HepG2 (cell line): ENCODE measurements at regions not wholly inside any gene's neighbourhood (a gene's known extent, or its start where the extent isn't known, plus 50 kb on each side); places are given as distances from the start of the nearest gene placed in this dataset.

Source experiments
- ATAC-seq: fragments of 200-7000 bp; cut with Tn5 transposase; 3 replicates; pipeline ENCODE4 v1.9.1; 2020; ENCODE audit warnings: mild to moderate bottlenecking, moderate library complexity
- BruUV-seq: library from RNA; stranded (reverse); fragments of 400-500 nt; replicated peaks from 2 replicates; lab custom pipeline; 2021; lab: Mats Ljungman, UMichigan
- CTCF ChIA-PET: fragments of 300-600 bp; formaldehyde crosslinking; extraction: SDS; loops from one replicate; lab custom pipeline; 2021; ENCODE audit warnings: low total read pairs, inconsistent platforms, low intra/inter-chr PET ratio; lab: Yijun Ruan, JAX
- POLR2A ChIA-PET: fragments of 350-600 bp; sonication (Branson Sonifier 250); formaldehyde crosslinking; loops from one replicate; lab custom pipeline; 2020; ENCODE audit warnings: antibody characterized with exemption, inconsistent platforms; lab: Yijun Ruan, JAX
- DNase-seq: peaks from one replicate; pipeline ENCODE4 v3.0.0-alpha.2; 2015; ENCODE audit warnings: low spot score
- FAIRE-seq: peaks from 3 replicates; lab custom pipeline; 2011; peaks lifted over from hg19 to GRCh38; lab: Jason Lieb, UNC
- H2AFZ ChIP-seq: one replicate; pipeline ENCODE4 v1.6.1; 2011; ENCODE audit warnings: low read length, inconsistent platforms
- H3K27ac ChIP-seq: fragments of 300-600 bp; 3 replicates; pipeline ENCODE4 v1.8.0; 2011; ENCODE audit warnings: mixed run types, mild to moderate bottlenecking, mixed read lengths, low read length, inconsistent platforms; ENCODE audit not compliant: insufficient read depth; ENCODE audit errors: extremely low read length
- H3K27me3 ChIP-seq, 2 experiments: fragments of 200-600 bp in 1 of 2; 2 replicates in 1 of 2; 3 replicates in 1 of 2; pipeline versions ENCODE4 v1.6.0 to v1.8.0; 2011; ENCODE audit warnings: low read length in 2 of 2, mild to moderate bottlenecking in 2 of 2, moderate library complexity in 2 of 2, inconsistent platforms in 1 of 2; ENCODE audit not compliant: insufficient read depth in 2 of 2, control insufficient read depth in 1 of 2
- H3K36me3 ChIP-seq, 2 experiments: fragments of 200-600 bp in 1 of 2; replicated peaks in 1 of 2; 2 replicates in 1 of 2; 3 replicates in 1 of 2; pipeline versions ENCODE4 v1.5.1 to v1.8.0; 2011; ENCODE audit warnings: low read length in 2 of 2, inconsistent platforms in 1 of 2; ENCODE audit not compliant: insufficient read depth in 2 of 2, control insufficient read depth in 1 of 2
- H3K4me1 ChIP-seq: 2 replicates; pipeline ENCODE4 v1.5.1; 2012; ENCODE audit warnings: low read length, inconsistent platforms; ENCODE audit not compliant: insufficient read depth
- H3K4me2 ChIP-seq: 2 replicates; pipeline ENCODE4 v1.6.0; 2011; ENCODE audit warnings: low read depth, low read length, inconsistent platforms
- H3K4me3 ChIP-seq, 3 experiments: fragments of 200-600 bp in 1 of 3; sonication (generic), shearing (Covaris generic) in 1 of 3; replicated peaks in 1 of 3; 2 replicates each; pipeline ENCODE4 v1.5.1; 2011 to 2016; ENCODE audit warnings: low read length in 3 of 3, inconsistent platforms in 2 of 3, low read depth in 2 of 3, mild to moderate bottlenecking in 2 of 3, control low read depth in 1 of 3, mixed read lengths in 1 of 3; ENCODE audit not compliant: insufficient read depth in 1 of 3
- H3K79me2 ChIP-seq: one replicate; pipeline ENCODE4 v1.6.1; 2011; ENCODE audit warnings: low read length, inconsistent platforms; ENCODE audit not compliant: insufficient read depth
- H3K9ac ChIP-seq: 2 replicates; pipeline ENCODE4 v1.6.0; 2011; ENCODE audit warnings: mild to moderate bottlenecking, low read depth, low read length, inconsistent platforms; ENCODE audit not compliant: insufficient read depth
- H3K9me3 ChIP-seq: 2 replicates; pipeline ENCODE4 v1.5.1; 2012; ENCODE audit warnings: mild to moderate bottlenecking, low read length
- H4K20me1 ChIP-seq: 2 replicates; pipeline ENCODE4 v1.6.0; 2011; ENCODE audit warnings: inconsistent platforms, mild to moderate bottlenecking, low read length, moderate library complexity; ENCODE audit not compliant: insufficient read depth
- CBX1 ChIP-seq: IDR thresholded peaks from one replicate; pipeline ENCODE4 v1.6.1; 2016; ENCODE audit warnings: antibody characterized with exemption, low read depth
- DR1 ChIP-seq: sonication (generic); formaldehyde crosslinking; IDR thresholded peaks from 2 replicates; pipeline ENCODE4 v1.8.0; 2021; ENCODE audit warnings: mild to moderate bottlenecking, missing genetic modification reagents, inconsistent platforms
- HNRNPUL1 ChIP-seq: fragments of 200-400 bp; formaldehyde crosslinking; IDR thresholded peaks from 2 replicates; pipeline ENCODE4 v1.6.1; 2017; ENCODE audit warnings: low read depth, mild to moderate bottlenecking, low read length, moderate library complexity
- KDM5B ChIP-seq: sonication (generic); formaldehyde crosslinking; IDR thresholded peaks from 2 replicates; pipeline ENCODE4 v1.4.0; 2020; ENCODE audit warnings: missing genetic modification reagents, mild to moderate bottlenecking, borderline replicate concordance
- KDM6A ChIP-seq: IDR thresholded peaks from 2 replicates; pipeline ENCODE4 v1.6.1; 2016; ENCODE audit warnings: low read depth
- MIXL1 ChIP-seq: IDR thresholded peaks from 2 replicates; pipeline ENCODE4 v1.6.1; 2016
- MTA3 ChIP-seq: sonication (generic); formaldehyde crosslinking; IDR thresholded peaks from 2 replicates; pipeline ENCODE4 v1.4.0; 2020; ENCODE audit warnings: missing genetic modification reagents
- PHF20 ChIP-seq: sonication (generic); formaldehyde crosslinking; IDR thresholded peaks from 2 replicates; pipeline ENCODE4 v1.5.0; 2020; ENCODE audit warnings: mild to moderate bottlenecking, missing genetic modification reagents
- RFX3 ChIP-seq: IDR thresholded peaks from 2 replicates; pipeline ENCODE4 v1.6.1; 2016; ENCODE audit warnings: missing biosample characterization, missing genetic modification reagents
- RNF2 ChIP-seq: fragments of 450-650 bp; conservative IDR thresholded peaks from 2 replicates; pipeline ENCODE4 v1.6.1; 2016; ENCODE audit warnings: low read depth
- SPEN ChIP-seq: sonication (generic); formaldehyde crosslinking; IDR thresholded peaks from 2 replicates; pipeline ENCODE4 v1.5.1; 2020; ENCODE audit warnings: low read depth, mild to moderate bottlenecking, missing genetic modification reagents
- TAF1 ChIP-seq: sonication (generic); formaldehyde crosslinking; IDR thresholded peaks from 2 replicates; pipeline ENCODE4 v1.4.0; 2020; ENCODE audit warnings: missing genetic modification reagents
- ZNF143 ChIP-seq: sonication (generic); formaldehyde crosslinking; IDR thresholded peaks from 2 replicates; pipeline ENCODE4 v1.4.0; 2020; ENCODE audit warnings: missing genetic modification reagents
- ZNF256 ChIP-seq: sonication (generic); formaldehyde crosslinking; conservative IDR thresholded peaks from 2 replicates; pipeline ENCODE4 v1.4.0; 2020; ENCODE audit warnings: missing genetic modification reagents
- ZNF354B ChIP-seq: sonication (generic); formaldehyde crosslinking; IDR thresholded peaks from 2 replicates; pipeline ENCODE4 v1.8.0; 2022; ENCODE audit warnings: mild to moderate bottlenecking, missing genetic modification reagents
- ZNF567 ChIP-seq: sonication (generic); formaldehyde crosslinking; IDR thresholded peaks from 2 replicates; pipeline ENCODE4 v1.8.1; 2023; ENCODE audit warnings: mild to moderate bottlenecking, missing genetic modification reagents, borderline replicate concordance
- ZNF607 ChIP-seq: sonication (generic); formaldehyde crosslinking; IDR thresholded peaks from 2 replicates; pipeline ENCODE4 v1.5.1; 2020; ENCODE audit warnings: missing genetic modification reagents, mild to moderate bottlenecking, borderline replicate concordance
- ZNF678 ChIP-seq: sonication (generic); formaldehyde crosslinking; IDR thresholded peaks from 2 replicates; pipeline ENCODE4 v1.4.0; 2020; ENCODE audit warnings: mild to moderate bottlenecking, missing genetic modification reagents
- ZSCAN22 ChIP-seq: sonication (generic); formaldehyde crosslinking; IDR thresholded peaks from 2 replicates; pipeline ENCODE4 v1.4.0; 2020; ENCODE audit warnings: mild to moderate bottlenecking, missing genetic modification reagents
- ZSCAN9 ChIP-seq: IDR thresholded peaks from 2 replicates; pipeline ENCODE4 v1.6.1; 2016; ENCODE audit warnings: borderline replicate concordance
- WGBS: methylation state at CpG from one replicate; pipeline ENCODE4 v1.1.6; 2017; ENCODE audit warnings: low lambda C conversion rate; 5-methylcytosine and 5-hydroxymethylcytosine counted together
- in situ Hi-C: cut with HindIII; loops from 2 replicates; pipeline ENCODE4 v1.10.0; 2017; ENCODE audit warnings: low pct_unique_long_range_greater_than_20kb; ENCODE audit not compliant: extremely low pct_ligation_motif_present
- intact Hi-C: fragments of 100-400 bp; cut with micrococcal nuclease; formaldehyde crosslinking; loops from one replicate; pipeline ENCODE4 v1.10.0; 2022; ENCODE audit not compliant: unreplicated experiment
- TF ChIP-seq, protein P1 (sequence below): sonication (generic); formaldehyde crosslinking; IDR thresholded peaks from 2 replicates; pipeline ENCODE4 v1.5.0; 2020; ENCODE audit warnings: missing genetic modification reagents, mild to moderate bottlenecking, borderline replicate concordance
- TF ChIP-seq, protein P2 (sequence below): sonication (generic); formaldehyde crosslinking; IDR thresholded peaks from 2 replicates; pipeline ENCODE4 v1.4.0; 2020; ENCODE audit warnings: mild to moderate bottlenecking, missing genetic modification reagents
- TF ChIP-seq, protein P3 (sequence below): IDR thresholded peaks from 2 replicates; pipeline ENCODE4 v1.6.1; 2016; ENCODE audit warnings: missing compliant biosample characterization, missing genetic modification reagents, borderline replicate concordance

DNA sequence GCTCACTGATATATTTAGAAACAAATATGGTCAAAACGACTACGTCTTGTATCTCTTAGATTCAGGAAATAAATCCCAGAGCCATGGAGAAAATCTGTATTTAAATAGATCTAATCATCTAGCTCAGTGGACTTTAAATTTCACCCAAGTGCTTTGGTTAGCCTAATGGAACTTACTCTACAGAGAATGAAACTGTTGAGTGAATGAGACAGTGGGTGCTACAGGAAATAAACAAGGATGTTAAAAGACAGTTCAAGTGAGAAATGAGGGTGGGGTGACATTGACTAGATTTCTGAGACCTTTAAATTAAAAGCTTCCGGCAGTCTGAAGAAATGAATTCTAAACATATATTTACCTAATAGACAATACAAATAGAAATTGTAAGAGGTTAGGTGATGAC, 2197.0 kb downstream of the ARAP2 start:
- in situ Hi-C loops (no loop called here), intact Hi-C loops (no loop called here)
- ATAC-seq (no peak), DNase-seq (no peak), FAIRE-seq (no peak)
- no TSS peak for BruUV-seq
- Histone ChIP-seq H3K36me3 (no peaks in the 10 kb centered on the region), H3K4me2 (no peak overlapping the region), H3K4me1 (no peaks in the 10 kb centered on the region), H3K27ac (no peak overlapping the region), H3K27me3 (no peaks in the 10 kb centered on the region), H3K79me2 (no peaks in the 10 kb centered on the region), H2AFZ (no peak overlapping the region), H4K20me1 (no peaks in the 10 kb centered on the region), H3K9ac (no peak overlapping the region), H3K4me3 (no peak overlapping the region), H3K9me3 (no peaks in the 10 kb centered on the region; the same call in 1 of the 2 replicates)
- ChIA-PET CTCF (no interaction called here), POLR2A (no interaction called here)
- TF ChIP-seq SPEN = no peak
- no peak for TF ChIP-seq MIXL1
- TF ChIP-seq ZNF567 = no peak
- TF ChIP-seq TAF1 (CRISPR knock-in tag) = no peak
- no peak for TF ChIP-seq ZNF678 (CRISPR knock-in tag)
- TF ChIP-seq ZSCAN22 = no peak
- TF ChIP-seq PHF20 (CRISPR knock-in tag) = no peak
- TF ChIP-seq ZSCAN9 = no peak
- TF ChIP-seq, protein P1, sequence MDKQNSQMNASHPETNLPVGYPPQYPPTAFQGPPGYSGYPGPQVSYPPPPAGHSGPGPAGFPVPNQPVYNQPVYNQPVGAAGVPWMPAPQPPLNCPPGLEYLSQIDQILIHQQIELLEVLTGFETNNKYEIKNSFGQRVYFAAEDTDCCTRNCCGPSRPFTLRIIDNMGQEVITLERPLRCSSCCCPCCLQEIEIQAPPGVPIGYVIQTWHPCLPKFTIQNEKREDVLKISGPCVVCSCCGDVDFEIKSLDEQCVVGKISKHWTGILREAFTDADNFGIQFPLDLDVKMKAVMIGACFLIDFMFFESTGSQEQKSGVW (CRISPR knock-in tag) = no peak
- TF ChIP-seq, protein P2, sequence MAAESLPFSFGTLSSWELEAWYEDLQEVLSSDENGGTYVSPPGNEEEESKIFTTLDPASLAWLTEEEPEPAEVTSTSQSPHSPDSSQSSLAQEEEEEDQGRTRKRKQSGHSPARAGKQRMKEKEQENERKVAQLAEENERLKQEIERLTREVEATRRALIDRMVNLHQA (CRISPR knock-in tag) = no peak
- TF ChIP-seq CBX1 = no peak
- 0% methylated on average over 3 of the region's 3 CpGs for WGBS

DNA sequence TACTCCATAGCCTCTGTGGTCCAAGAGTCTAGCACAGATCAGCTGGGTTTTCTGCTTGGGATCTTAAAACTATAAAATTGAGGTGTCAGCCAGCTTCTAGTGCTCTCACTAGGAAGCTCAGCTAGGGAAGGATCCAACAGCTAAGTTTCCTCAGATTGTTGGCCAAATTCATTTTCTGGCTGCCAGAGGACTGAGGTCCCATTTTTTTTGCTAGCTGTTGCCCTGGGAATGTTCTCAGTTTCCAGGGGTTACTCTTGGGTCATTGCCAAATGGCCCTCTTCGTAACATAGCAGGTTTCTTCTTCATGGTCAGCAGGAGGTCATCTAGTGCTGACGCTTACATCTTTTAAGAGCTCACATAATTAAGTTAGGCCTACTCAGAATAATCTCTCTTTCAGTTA, 2178.2 kb downstream of the ARAP2 start:
- Histone ChIP-seq H3K4me1 (no peaks in the 10 kb centered on the region), H2AFZ (no peak overlapping the region), H3K9me3 (peaks cover 31% of the 10 kb centered on the region; the same call in 1 of the 2 replicates), H3K4me3 (no peak overlapping the region), H4K20me1 (no peaks in the 10 kb centered on the region), H3K4me2 (no peak overlapping the region), H3K27me3 (no peaks in the 10 kb centered on the region), H3K27ac (no peak overlapping the region), H3K79me2 (no peaks in the 10 kb centered on the region), H3K9ac (no peak overlapping the region), H3K36me3 (no peaks in the 10 kb centered on the region)
- no TSS peak for BruUV-seq
- CTCF ChIA-PET = no interaction called here
- in situ Hi-C loops (no loop called here), intact Hi-C loops (no loop called here)
- POLR2A ChIA-PET = no interaction called here
- ATAC-seq (no peak), FAIRE-seq (no peak), DNase-seq (no peak)
- 5% methylated on average over 2 of the region's 2 CpGs for WGBS
- no peak for TF ChIP-seq ZNF607
- TF ChIP-seq RNF2 = no peak
- no peak for TF ChIP-seq ZNF143
- TF ChIP-seq, protein P3, sequence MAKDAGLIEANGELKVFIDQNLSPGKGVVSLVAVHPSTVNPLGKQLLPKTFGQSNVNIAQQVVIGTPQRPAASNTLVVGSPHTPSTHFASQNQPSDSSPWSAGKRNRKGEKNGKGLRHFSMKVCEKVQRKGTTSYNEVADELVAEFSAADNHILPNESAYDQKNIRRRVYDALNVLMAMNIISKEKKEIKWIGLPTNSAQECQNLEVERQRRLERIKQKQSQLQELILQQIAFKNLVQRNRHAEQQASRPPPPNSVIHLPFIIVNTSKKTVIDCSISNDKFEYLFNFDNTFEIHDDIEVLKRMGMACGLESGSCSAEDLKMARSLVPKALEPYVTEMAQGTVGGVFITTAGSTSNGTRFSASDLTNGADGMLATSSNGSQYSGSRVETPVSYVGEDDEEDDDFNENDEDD = no peak
- no peak for TF ChIP-seq ZNF256 (CRISPR knock-in tag)
- TF ChIP-seq MTA3 (CRISPR knock-in tag) = no peak
- TF ChIP-seq RFX3 (CRISPR knock-in tag) = no peak
- TF ChIP-seq KDM5B = no peak
- TF ChIP-seq KDM6A (CRISPR knock-in tag) = no peak
- TF ChIP-seq DR1 (CRISPR knock-in tag) = no peak
- TF ChIP-seq HNRNPUL1 = no peak
- no peak for TF ChIP-seq ZNF354B (CRISPR knock-in tag)
